ENCODE measurements at regions not wholly inside any gene's neighbourhood (a gene's known extent, or its start where the extent isn't known, plus 50 kb on each side); places are given as distances from the start of the nearest gene placed in this dataset.

DNA sequence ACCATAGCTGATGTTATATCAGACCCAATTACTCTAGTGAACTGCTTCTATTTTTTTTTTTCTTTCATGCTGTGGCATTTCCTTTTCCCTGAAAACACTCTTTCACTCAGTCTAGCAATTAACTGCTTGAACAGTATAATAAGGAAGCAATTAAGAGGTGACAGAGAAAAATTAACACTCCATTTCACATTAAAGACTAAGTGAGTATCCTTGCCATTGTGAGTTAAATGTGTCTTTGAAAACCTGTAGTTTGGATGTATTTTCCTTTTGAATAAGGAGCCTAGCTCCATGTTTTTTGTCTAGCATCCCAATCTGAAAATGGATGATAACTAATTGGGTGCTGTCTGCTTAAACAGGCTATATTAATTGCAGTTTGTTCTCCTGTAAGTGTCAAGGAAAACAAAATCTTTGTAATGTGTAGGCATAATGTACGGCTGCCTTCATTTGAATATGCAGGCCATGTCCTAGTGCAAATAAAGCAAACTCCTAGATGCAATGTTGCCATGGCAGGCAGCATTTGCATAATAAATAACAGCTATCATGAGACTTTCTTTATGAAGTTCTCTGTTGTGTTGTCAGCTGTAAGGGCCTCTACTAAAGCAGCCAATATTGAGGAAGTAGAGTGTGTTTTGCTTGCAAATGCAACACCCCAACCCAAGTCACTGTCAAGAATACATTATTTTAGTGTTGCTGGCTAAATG, 416.7 kb downstream of the ZIC3 start (continued):
- TF ChIP-seq RAD21 (IDR thresholded peaks at IDR 0.05; ENCODE audit: insufficient read depth, low read depth, low read length) (no peak), SREBF2 (IDR thresholded peaks at IDR 0.05; ENCODE audit: low read length) (no peak), EP300 (IDR thresholded peaks at IDR 0.05; ENCODE audit: borderline replicate concordance in 1 of 2, control insufficient read depth in 1 of 2, low read depth in 2 of 2, low read length in 2 of 2) (no peak), SPI1 (IDR thresholded peaks at IDR 0.05; ENCODE audit: borderline replicate concordance, insufficient read depth, low read depth, low read length) (no peak), CHD2 (IDR thresholded peaks at IDR 0.05; ENCODE audit: borderline replicate concordance, low read depth, low read length) (no peak), DPF2 (IDR thresholded peaks at IDR 0.05) (no peak), YBX1 (IDR thresholded peaks at IDR 0.05) (no peak), IKZF2 (IDR thresholded peaks at IDR 0.05) (no peak), GATAD2B (conservative IDR thresholded peaks at IDR 0.05; ENCODE audit: low read depth) (no peak)
- TF ChIP-seq, protein P1, sequence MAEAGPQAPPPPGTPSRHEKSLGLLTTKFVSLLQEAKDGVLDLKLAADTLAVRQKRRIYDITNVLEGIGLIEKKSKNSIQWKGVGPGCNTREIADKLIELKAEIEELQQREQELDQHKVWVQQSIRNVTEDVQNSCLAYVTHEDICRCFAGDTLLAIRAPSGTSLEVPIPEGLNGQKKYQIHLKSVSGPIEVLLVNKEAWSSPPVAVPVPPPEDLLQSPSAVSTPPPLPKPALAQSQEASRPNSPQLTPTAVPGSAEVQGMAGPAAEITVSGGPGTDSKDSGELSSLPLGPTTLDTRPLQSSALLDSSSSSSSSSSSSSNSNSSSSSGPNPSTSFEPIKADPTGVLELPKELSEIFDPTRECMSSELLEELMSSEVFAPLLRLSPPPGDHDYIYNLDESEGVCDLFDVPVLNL (IDR thresholded peaks at IDR 0.05; ENCODE audit: low read depth, low read length): no peak
- TF ChIP-seq, protein P2, sequence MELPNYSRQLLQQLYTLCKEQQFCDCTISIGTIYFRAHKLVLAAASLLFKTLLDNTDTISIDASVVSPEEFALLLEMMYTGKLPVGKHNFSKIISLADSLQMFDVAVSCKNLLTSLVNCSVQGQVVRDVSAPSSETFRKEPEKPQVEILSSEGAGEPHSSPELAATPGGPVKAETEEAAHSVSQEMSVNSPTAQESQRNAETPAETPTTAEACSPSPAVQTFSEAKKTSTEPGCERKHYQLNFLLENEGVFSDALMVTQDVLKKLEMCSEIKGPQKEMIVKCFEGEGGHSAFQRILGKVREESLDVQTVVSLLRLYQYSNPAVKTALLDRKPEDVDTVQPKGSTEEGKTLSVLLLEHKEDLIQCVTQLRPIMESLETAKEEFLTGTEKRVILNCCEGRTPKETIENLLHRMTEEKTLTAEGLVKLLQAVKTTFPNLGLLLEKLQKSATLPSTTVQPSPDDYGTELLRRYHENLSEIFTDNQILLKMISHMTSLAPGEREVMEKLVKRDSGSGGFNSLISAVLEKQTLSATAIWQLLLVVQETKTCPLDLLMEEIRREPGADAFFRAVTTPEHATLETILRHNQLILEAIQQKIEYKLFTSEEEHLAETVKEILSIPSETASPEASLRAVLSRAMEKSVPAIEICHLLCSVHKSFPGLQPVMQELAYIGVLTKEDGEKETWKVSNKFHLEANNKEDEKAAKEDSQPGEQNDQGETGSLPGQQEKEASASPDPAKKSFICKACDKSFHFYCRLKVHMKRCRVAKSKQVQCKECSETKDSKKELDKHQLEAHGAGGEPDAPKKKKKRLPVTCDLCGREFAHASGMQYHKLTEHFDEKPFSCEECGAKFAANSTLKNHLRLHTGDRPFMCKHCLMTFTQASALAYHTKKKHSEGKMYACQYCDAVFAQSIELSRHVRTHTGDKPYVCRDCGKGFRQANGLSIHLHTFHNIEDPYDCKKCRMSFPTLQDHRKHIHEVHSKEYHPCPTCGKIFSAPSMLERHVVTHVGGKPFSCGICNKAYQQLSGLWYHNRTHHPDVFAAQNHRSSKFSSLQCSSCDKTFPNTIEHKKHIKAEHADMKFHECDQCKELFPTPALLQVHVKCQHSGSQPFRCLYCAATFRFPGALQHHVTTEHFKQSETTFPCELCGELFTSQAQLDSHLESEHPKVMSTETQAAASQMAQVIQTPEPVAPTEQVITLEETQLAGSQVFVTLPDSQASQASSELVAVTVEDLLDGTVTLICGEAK (IDR thresholded peaks at IDR 0.05; ENCODE audit: borderline replicate concordance): no peak
- TF ChIP-seq, protein P3, sequence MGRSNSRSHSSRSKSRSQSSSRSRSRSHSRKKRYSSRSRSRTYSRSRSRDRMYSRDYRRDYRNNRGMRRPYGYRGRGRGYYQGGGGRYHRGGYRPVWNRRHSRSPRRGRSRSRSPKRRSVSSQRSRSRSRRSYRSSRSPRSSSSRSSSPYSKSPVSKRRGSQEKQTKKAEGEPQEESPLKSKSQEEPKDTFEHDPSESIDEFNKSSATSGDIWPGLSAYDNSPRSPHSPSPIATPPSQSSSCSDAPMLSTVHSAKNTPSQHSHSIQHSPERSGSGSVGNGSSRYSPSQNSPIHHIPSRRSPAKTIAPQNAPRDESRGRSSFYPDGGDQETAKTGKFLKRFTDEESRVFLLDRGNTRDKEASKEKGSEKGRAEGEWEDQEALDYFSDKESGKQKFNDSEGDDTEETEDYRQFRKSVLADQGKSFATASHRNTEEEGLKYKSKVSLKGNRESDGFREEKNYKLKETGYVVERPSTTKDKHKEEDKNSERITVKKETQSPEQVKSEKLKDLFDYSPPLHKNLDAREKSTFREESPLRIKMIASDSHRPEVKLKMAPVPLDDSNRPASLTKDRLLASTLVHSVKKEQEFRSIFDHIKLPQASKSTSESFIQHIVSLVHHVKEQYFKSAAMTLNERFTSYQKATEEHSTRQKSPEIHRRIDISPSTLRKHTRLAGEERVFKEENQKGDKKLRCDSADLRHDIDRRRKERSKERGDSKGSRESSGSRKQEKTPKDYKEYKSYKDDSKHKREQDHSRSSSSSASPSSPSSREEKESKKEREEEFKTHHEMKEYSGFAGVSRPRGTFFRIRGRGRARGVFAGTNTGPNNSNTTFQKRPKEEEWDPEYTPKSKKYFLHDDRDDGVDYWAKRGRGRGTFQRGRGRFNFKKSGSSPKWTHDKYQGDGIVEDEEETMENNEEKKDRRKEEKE (IDR thresholded peaks at IDR 0.05): no peak

Measured in GM12878 (cell line).